Pancreas (tissue), 10 donors: ENCODE measurements at regions not wholly inside any gene's neighbourhood (a gene's known extent, or its start where the extent isn't known, plus 50 kb on each side); places are given as distances from the start of the nearest gene placed in this dataset.

Experiments used
- ATAC-seq, 4 donors: fragments of 200-7000 bp; cut with Tn5 transposase; one replicate each; pipeline versions ENCODE4 v1.8.0 to v1.9.1; 2020; ENCODE audit warnings: mild to moderate bottlenecking in 4 of 4, moderate library complexity in 4 of 4
- DNase-seq, 6 donors: peaks; one replicate each; pipeline ENCODE4 v3.0.0-alpha.2; 2020
- FAIRE-seq: peaks from 2 replicates; lab custom pipeline; 2012; peaks lifted over from hg19 to GRCh38; lab: Jason Lieb, UNC
- H3K27ac ChIP-seq, 4 donors: fragments of 200-600 bp; sonication (generic); 1 replicate in 3 of 4; 2 replicates in 1 of 4; pipeline versions ENCODE4 v1.5.0 to v1.8.0; 2020
- H3K27me3 ChIP-seq, 4 donors: fragments of 200-600 bp; one replicate each; pipeline ENCODE4 v1.8.0; 2021
- H3K36me3 ChIP-seq, 3 donors: fragments of 200-600 bp; sonication (generic) in 1 of 3; one replicate each; pipeline versions ENCODE4 v1.5.0 to v1.8.0; 2020 to 2021
- H3K4me1 ChIP-seq, 3 donors: fragments of 200-600 bp; one replicate each; pipeline ENCODE4 v1.8.0; 2021
- H3K4me3 ChIP-seq, 4 donors: fragments of 200-600 bp; sonication (generic) in 2 of 4; one replicate each; pipeline versions ENCODE4 v1.5.0 to v1.8.0; 2020 to 2021
- H3K9me3 ChIP-seq, 4 donors: fragments of 200-600 bp; one replicate each; pipeline ENCODE4 v1.8.0; 2021
- CTCF ChIP-seq, 4 donors: fragments of 200-600 bp; sonication (generic) in 3 of 4; IDR thresholded peaks; one replicate each; pipeline versions ENCODE4 v1.5.0 to v1.8.0; 2021; ENCODE audit warnings: antibody characterized with exemption in 4 of 4
- WGBS, 2 donors: extraction: QIAGEN DNeasy Blood & Tissue Kit; methylation state at CpG; one replicate each; pipeline ENCODE4 v1.1.7; 2013; 5-methylcytosine and 5-hydroxymethylcytosine counted together
- intact Hi-C, 3 donors: fragments of 100-400 bp; cut with DNase I; formaldehyde crosslinking; loops; one replicate each; pipeline versions ENCODE4 v1.11.1 to v1.14.2; 2022
- donor health status: healthy with polysubstance abuse.
- donor health status: DM: no; HTN: no; CAD: no; lungs with moderate emphysema.
- donor health status: DM: no; HTN: no; CAD: no.
- donor health status: control.
- donor health status: control.
- donor health status: Bipolar disorder and iron deficiency.
- donor health status: DM: yes; HTN: yes; CAD: no.
- donor health status: DM: no; HTN: no; CAD: no.
- donor health status: DM: no; HTN: no; CAD: no.
- donor health status: DM: yes; HTN: yes; CAD: no.

GRCh38 chr6:73989428-73989827, 293.4 kb downstream of the CD109 start:
- FAIRE-seq: no peak
- no peaks in the 10 kb centered on the region for H3K27me3 ChIP-seq
- H3K4me3 ChIP-seq: no peak overlapping the region
- H3K27ac ChIP-seq: no peak overlapping the region
- no peaks in the 10 kb centered on the region for H3K4me1 ChIP-seq
- intact Hi-C loops: no loop called here
- DNase-seq: no peak
- no peak for ATAC-seq
- H3K36me3 ChIP-seq: no peaks in the 10 kb centered on the region
- WGBS, 2 donors: 54 to 66% methylated on average over 3 of the region's 3 CpGs
- no peak for TF ChIP-seq CTCF (IDR thresholded peaks at IDR 0.05)
- no peaks in the 10 kb centered on the region for H3K9me3 ChIP-seq

GRCh38 chr6:73985891-73986290, 289.9 kb downstream of the CD109 start:
- no peak overlapping the region for H3K4me3 ChIP-seq
- intact Hi-C loops: no loop called here
- H3K36me3 ChIP-seq: no peaks in the 10 kb centered on the region
- ATAC-seq (no peak), FAIRE-seq (no peak), DNase-seq (no peak)
- H3K27ac ChIP-seq: no peak overlapping the region
- H3K9me3 ChIP-seq: no peaks in the 10 kb centered on the region
- WGBS, 2 donors: 11 to 20% methylated on average over 2 of the region's 2 CpGs
- no peak for TF ChIP-seq CTCF (IDR thresholded peaks at IDR 0.05)
- H3K4me1 ChIP-seq: no peaks in the 10 kb centered on the region
- H3K27me3 ChIP-seq: no peaks in the 10 kb centered on the region

GRCh38 chr6:73984571-73985210, 288.7 kb downstream of the CD109 start:
- Histone ChIP-seq H3K36me3 (no peaks in the 10 kb centered on the region), H3K27me3 (no peaks in the 10 kb centered on the region), H3K9me3 (no peaks in the 10 kb centered on the region), H3K27ac (no peak overlapping the region), H3K4me3 (no peak overlapping the region), H3K4me1 (no peaks in the 10 kb centered on the region)
- no peak for ATAC-seq
- TF ChIP-seq CTCF (IDR thresholded peaks at IDR 0.05): no peak
- intact Hi-C loops: no loop called here
- WGBS, 2 donors: 31 to 44% methylated on average over 2 of the region's 2 CpGs
- FAIRE-seq: no peak
- no peak for DNase-seq

GRCh38 chr6:73983367-73983766, 287.4 kb downstream of the CD109 start:
- FAIRE-seq: no peak

More at GRCh38 chr6:73983367-73983766, 287.4 kb downstream of the CD109 start:
- 24 to 57% methylated on average over 2 of the region's 2 CpGs for WGBS, 2 donors
- no peak for DNase-seq
- no peak overlapping the region for H3K4me3 ChIP-seq
- H3K27ac ChIP-seq: no peak overlapping the region
- TF ChIP-seq CTCF (IDR thresholded peaks at IDR 0.05): no peak
- no peak for ATAC-seq
- H3K27me3 ChIP-seq: no peaks in the 10 kb centered on the region
- no peaks in the 10 kb centered on the region for H3K36me3 ChIP-seq
- intact Hi-C loops: no loop called here
- no peaks in the 10 kb centered on the region for H3K4me1 ChIP-seq
- H3K9me3 ChIP-seq: no peaks in the 10 kb centered on the region
